ENCODE measurements at regions not wholly inside any gene's neighbourhood (a gene's known extent, or its start where the extent isn't known, plus 50 kb on each side); places are given as distances from the start of the nearest gene placed in this dataset.

DNA sequence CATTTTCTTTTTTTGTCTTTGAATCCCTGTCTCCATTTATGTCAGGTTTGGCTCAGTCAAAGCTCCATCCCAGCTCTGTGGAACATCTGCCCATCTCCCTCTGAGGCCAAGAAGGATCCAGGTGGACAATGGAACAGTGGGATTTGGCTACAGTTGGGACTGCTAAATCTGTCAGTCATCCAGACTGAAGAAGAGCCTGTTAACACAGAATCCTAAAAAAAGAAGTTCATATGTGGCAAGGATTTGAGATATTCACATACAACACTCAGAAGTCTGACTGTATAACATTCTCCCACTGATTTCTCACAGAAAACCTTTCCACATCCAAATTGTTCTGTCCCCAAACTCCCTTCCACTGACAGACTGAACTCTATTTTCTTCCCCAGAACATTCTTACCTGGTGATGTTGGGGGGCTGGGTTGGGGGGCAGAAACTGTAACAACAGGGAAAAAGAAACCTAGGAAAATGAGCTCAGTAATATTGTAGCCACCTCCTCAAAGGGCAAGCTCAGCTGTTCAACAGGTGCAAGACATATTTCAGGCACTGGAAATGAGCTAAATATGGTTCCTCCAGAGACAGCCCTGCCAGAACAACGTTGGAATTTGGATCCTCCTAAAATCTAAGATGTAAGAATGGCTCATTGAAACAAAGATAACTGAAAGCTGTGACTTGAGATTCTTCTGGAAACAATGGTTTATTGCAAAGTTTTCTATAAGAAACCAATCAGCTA lies 301.5 kb upstream of the CDH5 start:
- no peak for DNase-seq (ENCODE audit: low spot score in 2 of 2)
- no peak for ATAC-seq (ENCODE audit: low read depth)
- H3K27me3 Mint-ChIP-seq = peaks cover 6% of the 10 kb centered on the region
- no peaks in the 10 kb centered on the region for H3K36me3 Mint-ChIP-seq
- no peaks in the 10 kb centered on the region for H3K4me1 Mint-ChIP-seq
- H3K9me3 Mint-ChIP-seq = peaks cover 2% of the 10 kb centered on the region
- no peak overlapping the region for H3K4me3 Mint-ChIP-seq
- no peak overlapping the region for H3K27ac Mint-ChIP-seq

- Mint-ChIP-seq H3K4me3 (no peak overlapping the region), H3K9me3 (peaks cover 4% of the 10 kb centered on the region), H3K27me3 (peaks cover 6% of the 10 kb centered on the region), H3K36me3 (no peaks in the 10 kb centered on the region), H3K27ac (no peak overlapping the region), H3K4me1 (no peaks in the 10 kb centered on the region)
- no peak for ATAC-seq (ENCODE audit: low read depth)
- no peak for DNase-seq (ENCODE audit: low spot score in 2 of 2)
Measured at GRCh38 chr16:66058832-66059231, 307.7 kb upstream of the CDH5 start.

- Mint-ChIP-seq H3K9me3 (peaks cover 4% of the 10 kb centered on the region), H3K4me3 (no peak overlapping the region), H3K27ac (no peak overlapping the region), H3K4me1 (no peaks in the 10 kb centered on the region), H3K27me3 (peaks cover 6% of the 10 kb centered on the region), H3K36me3 (no peaks in the 10 kb centered on the region)
- DNase-seq (ENCODE audit: low spot score in 2 of 2) = no peak
- no peak for ATAC-seq (ENCODE audit: low read depth)
Measured at GRCh38 chr16:66058172-66058691, 308.3 kb upstream of the CDH5 start.

DNA sequence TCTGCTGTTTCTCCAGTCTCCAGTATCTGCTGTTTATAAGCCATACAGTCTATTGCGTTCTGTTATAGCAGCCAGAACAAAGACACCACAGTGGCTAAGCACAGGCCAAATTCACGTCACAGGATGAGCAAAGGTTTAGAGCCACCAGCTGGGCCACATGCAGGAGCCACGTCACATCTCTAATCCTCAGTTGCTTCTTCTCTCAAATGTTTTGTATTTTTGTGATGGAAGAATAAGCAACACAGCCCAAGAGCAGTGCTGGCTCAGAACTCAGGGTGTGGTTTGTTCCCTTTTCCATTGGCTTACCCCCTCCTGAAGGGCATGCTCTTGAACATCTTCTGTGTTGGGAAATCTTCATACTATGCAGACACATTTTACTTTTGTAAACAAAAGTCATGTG lies 309.4 kb upstream of the CDH5 start:
- Mint-ChIP-seq H3K4me3 (no peak overlapping the region), H3K9me3 (peaks cover 4% of the 10 kb centered on the region), H3K27ac (no peak overlapping the region), H3K27me3 (peaks cover 6% of the 10 kb centered on the region), H3K4me1 (no peaks in the 10 kb centered on the region), H3K36me3 (no peaks in the 10 kb centered on the region)
- DNase-seq (ENCODE audit: low spot score in 2 of 2) (no peak), ATAC-seq (ENCODE audit: low read depth) (no peak)

DNA sequence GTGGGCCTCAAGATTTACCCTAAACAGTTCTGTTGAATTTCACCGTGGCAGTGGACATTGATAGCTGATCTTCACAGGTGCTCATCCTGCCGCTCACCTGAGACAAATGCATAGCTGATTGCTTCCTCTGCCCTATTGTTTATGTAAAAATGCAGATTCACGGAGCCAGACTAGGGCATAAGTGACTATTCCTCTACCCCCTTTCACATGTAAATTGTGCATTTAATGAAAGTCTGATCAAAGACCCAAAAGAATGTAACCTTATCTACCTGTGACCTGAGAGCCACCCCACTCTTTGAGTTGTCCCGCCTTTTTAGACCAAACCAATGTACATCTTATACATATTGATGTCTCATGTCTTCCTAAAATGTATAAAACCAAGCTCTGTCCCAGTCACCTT lies 312.4 kb upstream of the CDH5 start:
- Mint-ChIP-seq H3K27me3 (peaks cover 2% of the 10 kb centered on the region), H3K4me3 (no peak overlapping the region), H3K4me1 (no peaks in the 10 kb centered on the region), H3K9me3 (peaks cover 2% of the 10 kb centered on the region), H3K27ac (no peak overlapping the region), H3K36me3 (no peaks in the 10 kb centered on the region)
- ATAC-seq (ENCODE audit: low read depth) (no peak), DNase-seq (ENCODE audit: low spot score in 2 of 2) (no peak)

DNA sequence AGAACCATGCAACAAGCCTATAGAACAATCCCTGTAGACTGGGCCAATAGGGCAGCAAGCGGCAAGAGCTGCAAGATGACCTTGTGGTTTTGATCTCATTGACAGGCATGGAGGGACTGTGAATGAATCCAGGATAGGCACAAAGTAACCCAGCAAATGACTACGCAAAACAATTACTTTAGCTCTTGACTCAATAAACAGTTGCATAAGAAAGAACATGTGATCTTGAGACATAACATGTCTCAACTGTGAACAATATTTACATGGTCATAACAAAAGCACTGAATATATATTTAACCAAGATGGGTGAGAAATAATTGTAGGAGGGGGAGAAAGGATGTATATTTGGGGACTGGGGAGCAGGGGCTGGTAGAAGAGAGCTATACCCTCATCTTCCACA lies 313.7 kb upstream of the CDH5 start:
- ATAC-seq (ENCODE audit: low read depth) = no peak
- Mint-ChIP-seq H3K4me3 (no peak overlapping the region), H3K27me3 (no peaks in the 10 kb centered on the region), H3K4me1 (no peaks in the 10 kb centered on the region), H3K36me3 (no peaks in the 10 kb centered on the region), H3K9me3 (peaks cover 3% of the 10 kb centered on the region), H3K27ac (no peak overlapping the region)
- DNase-seq (ENCODE audit: low spot score in 2 of 2) = no peak

- ATAC-seq (ENCODE audit: low read depth) (no peak), DNase-seq (ENCODE audit: low spot score in 2 of 2) (no peak)
- H3K4me1 Mint-ChIP-seq = no peaks in the 10 kb centered on the region
- H3K27ac Mint-ChIP-seq = no peak overlapping the region
- H3K4me3 Mint-ChIP-seq = no peak overlapping the region
- H3K9me3 Mint-ChIP-seq = peaks cover 3% of the 10 kb centered on the region
- no peaks in the 10 kb centered on the region for H3K36me3 Mint-ChIP-seq
- no peaks in the 10 kb centered on the region for H3K27me3 Mint-ChIP-seq
Measured at GRCh38 chr16:66050991-66051390, 315.5 kb upstream of the CDH5 start.

DNA sequence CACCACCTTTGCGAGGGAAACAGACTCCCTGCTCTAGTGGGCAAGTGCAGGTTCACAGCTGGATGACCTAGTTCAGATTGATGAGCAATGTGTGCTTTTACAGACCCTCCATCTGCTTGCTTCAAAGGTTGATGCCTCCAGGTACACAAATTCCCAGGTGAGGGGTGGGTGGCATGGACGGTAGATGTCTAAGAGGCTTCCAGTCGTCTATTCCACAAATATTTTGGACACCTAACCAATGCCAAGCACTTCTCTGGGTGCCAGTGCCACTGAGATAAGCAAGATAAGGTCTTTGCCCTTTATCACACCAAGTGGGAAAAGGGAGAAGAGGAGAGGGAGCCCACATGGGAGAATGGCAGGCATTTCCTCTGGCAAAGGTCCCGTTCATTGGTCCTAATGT lies 316.6 kb upstream of the CDH5 start:
- Mint-ChIP-seq H3K9me3 (peaks cover 3% of the 10 kb centered on the region), H3K4me1 (no peaks in the 10 kb centered on the region), H3K4me3 (no peak overlapping the region), H3K27ac (no peak overlapping the region), H3K27me3 (no peaks in the 10 kb centered on the region), H3K36me3 (no peaks in the 10 kb centered on the region)
- ATAC-seq (ENCODE audit: low read depth) (no peak), DNase-seq (ENCODE audit: low spot score in 2 of 2) (no peak)

DNA sequence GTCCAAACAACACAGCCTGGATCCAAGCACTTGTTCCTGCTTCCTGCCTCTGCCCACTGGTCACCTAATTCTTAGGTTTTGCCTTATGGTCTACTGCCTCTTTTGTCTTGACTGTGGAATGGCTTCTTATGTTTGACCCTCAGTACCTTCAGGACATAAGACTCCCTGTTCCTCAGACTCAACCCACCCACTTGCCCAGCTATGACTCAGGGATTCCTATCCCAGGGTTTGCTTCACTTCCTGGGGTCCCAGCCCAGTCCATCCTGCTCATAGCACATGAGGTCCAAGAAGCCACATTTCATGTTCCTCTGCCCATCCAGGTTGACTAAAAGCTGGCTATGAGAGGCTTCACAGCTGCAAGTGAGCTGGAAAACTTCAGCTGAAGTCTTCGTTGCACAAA lies 320.9 kb upstream of the CDH5 start:
- Mint-ChIP-seq H3K27ac (no peak overlapping the region), H3K27me3 (no peaks in the 10 kb centered on the region), H3K4me1 (no peaks in the 10 kb centered on the region), H3K9me3 (peaks cover 3% of the 10 kb centered on the region), H3K4me3 (no peak overlapping the region), H3K36me3 (no peaks in the 10 kb centered on the region)
- ATAC-seq (ENCODE audit: low read depth) (no peak), DNase-seq (ENCODE audit: low spot score in 2 of 2) (no peak)

GRCh38 chr16:66044556-66044955 lies 321.9 kb upstream of the CDH5 start:
- H3K4me1 Mint-ChIP-seq = no peaks in the 10 kb centered on the region
- H3K27ac Mint-ChIP-seq = no peak overlapping the region
- H3K4me3 Mint-ChIP-seq = no peak overlapping the region
- ATAC-seq (ENCODE audit: low read depth) = no peak
- peaks cover 3% of the 10 kb centered on the region for H3K9me3 Mint-ChIP-seq
- no peak for DNase-seq (ENCODE audit: low spot score in 2 of 2)
- no peaks in the 10 kb centered on the region for H3K36me3 Mint-ChIP-seq
- peaks cover 2% of the 10 kb centered on the region for H3K27me3 Mint-ChIP-seq

GRCh38 chr16:66044089-66044488 lies 322.4 kb upstream of the CDH5 start:
- H3K9me3 Mint-ChIP-seq = peaks cover 3% of the 10 kb centered on the region
- no peak overlapping the region for H3K27ac Mint-ChIP-seq
- ATAC-seq (ENCODE audit: low read depth) (no peak), DNase-seq (ENCODE audit: low spot score in 2 of 2) (no peak)
- H3K4me3 Mint-ChIP-seq = no peak overlapping the region
- H3K36me3 Mint-ChIP-seq = no peaks in the 10 kb centered on the region
- peaks cover 2% of the 10 kb centered on the region for H3K27me3 Mint-ChIP-seq
- no peaks in the 10 kb centered on the region for H3K4me1 Mint-ChIP-seq

DNA sequence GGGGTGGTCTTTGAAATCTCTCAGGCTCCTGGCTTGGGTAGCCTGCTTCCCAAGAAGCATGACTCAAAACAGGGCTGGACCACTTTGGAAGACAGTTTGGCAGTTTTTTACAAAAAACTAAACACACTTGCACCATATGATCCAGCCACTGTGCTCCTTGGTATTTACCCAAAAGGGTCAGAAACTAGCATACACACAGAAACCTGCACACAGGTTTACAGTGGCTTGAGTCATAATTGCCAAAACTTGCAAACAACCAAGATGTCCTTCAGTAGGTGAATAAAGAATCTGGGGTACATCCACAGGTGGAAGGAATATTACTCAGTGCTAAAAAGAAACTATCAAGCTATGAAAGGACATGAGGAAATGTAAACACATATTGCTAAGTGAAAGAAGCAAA lies 323.2 kb upstream of the CDH5 start:
- H3K9me3 Mint-ChIP-seq = peaks cover 2% of the 10 kb centered on the region
- no peak overlapping the region for H3K4me3 Mint-ChIP-seq
- no peak for ATAC-seq (ENCODE audit: low read depth)
- H3K4me1 Mint-ChIP-seq = no peaks in the 10 kb centered on the region
- no peaks in the 10 kb centered on the region for H3K36me3 Mint-ChIP-seq
- DNase-seq (ENCODE audit: low spot score in 2 of 2) = no peak
- H3K27me3 Mint-ChIP-seq = peaks cover 2% of the 10 kb centered on the region
- no peak overlapping the region for H3K27ac Mint-ChIP-seq

GRCh38 chr16:66042341-66042740 lies 324.1 kb upstream of the CDH5 start:
- Mint-ChIP-seq H3K36me3 (no peaks in the 10 kb centered on the region), H3K27ac (no peak overlapping the region)

GRCh38 chr16:66041907-66042306 lies 324.6 kb upstream of the CDH5 start:
- Mint-ChIP-seq H3K27ac (no peak overlapping the region), H3K4me3 (no peak overlapping the region), H3K36me3 (no peaks in the 10 kb centered on the region), H3K9me3 (no peaks in the 10 kb centered on the region), H3K27me3 (peaks cover 2% of the 10 kb centered on the region), H3K4me1 (no peaks in the 10 kb centered on the region)
- DNase-seq (ENCODE audit: low spot score in 2 of 2) (no peak), ATAC-seq (ENCODE audit: low read depth) (no peak)

More at GRCh38 chr16:66042341-66042740, 324.1 kb upstream of the CDH5 start:
- no peak overlapping the region for H3K4me3 Mint-ChIP-seq
- ATAC-seq (ENCODE audit: low read depth) = no peak
- H3K9me3 Mint-ChIP-seq = no peaks in the 10 kb centered on the region
- no peaks in the 10 kb centered on the region for H3K4me1 Mint-ChIP-seq
- H3K27me3 Mint-ChIP-seq = peaks cover 2% of the 10 kb centered on the region
- DNase-seq (ENCODE audit: low spot score in 2 of 2) = no peak

DNA sequence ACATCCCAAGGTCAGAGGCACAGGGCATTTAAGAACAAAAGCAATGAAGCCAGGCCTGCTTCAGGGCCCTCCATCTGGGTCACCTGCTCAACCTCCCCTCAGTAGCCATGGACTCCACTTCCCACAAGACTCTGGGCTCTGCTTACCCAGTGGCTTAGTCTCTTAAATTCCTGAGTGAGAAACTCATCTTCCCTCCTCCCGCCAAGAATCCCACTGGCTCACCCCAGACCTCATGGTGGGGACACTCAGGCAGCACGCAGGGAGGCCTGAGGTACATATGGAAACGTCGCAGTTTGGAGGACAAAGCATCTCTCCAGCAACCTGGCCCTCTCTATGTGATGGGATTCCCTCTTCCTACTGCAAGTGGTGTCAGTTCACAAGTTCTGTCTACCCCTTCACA lies 326.7 kb upstream of the CDH5 start:
- Mint-ChIP-seq H3K4me1 (no peaks in the 10 kb centered on the region), H3K27me3 (peaks cover 2% of the 10 kb centered on the region), H3K27ac (no peak overlapping the region), H3K36me3 (no peaks in the 10 kb centered on the region), H3K4me3 (no peak overlapping the region), H3K9me3 (no peaks in the 10 kb centered on the region)
- no peak for DNase-seq (ENCODE audit: low spot score in 2 of 2)
- ATAC-seq (ENCODE audit: low read depth) = no peak
